ENCODE measurements at regions not wholly inside any gene's neighbourhood (a gene's known extent, or its start where the extent isn't known, plus 50 kb on each side); places are given as distances from the start of the nearest gene placed in this dataset.
A peak's percentile ranks its signal among the peaks of the same experiment; 100 is the strongest.

DNA sequence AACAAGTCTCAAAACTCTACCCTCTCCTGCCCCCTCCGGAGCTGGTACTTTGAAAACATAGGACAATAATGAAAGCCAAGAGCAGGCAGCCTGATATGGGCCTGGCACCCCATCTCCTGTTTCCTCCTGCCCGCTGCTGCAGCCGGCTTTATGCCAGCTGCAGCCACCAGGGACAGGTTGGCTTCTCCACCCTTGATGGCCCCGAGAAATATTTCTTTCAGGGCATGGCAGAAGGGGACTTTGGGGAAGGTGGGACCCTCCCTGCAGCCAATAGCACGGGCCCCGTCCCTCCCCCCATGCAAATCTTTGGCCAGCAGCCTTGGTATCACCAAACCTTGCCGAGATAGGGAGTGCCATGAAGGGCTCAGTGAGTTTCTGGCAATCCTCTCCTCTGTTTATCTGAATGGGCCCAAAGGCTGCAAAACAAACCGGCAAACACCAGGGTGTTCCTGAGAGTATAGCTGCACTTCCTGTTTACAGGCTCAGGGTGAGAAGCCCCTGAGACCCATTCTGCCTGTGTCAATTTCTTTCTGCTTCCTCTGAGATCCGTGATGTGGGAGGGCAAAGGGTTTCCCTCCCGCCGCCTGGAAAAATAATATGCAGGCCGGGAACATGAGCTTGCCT, 73.4 kb upstream of the BOD1 start:
- DNase-seq (ENCODE audit: low spot score) (no peak), ATAC-seq (peak; percentile 61)
- Mint-ChIP-seq H3K9me3 (peaks cover 23% of the 10 kb centered on the region), H3K36me3 (peaks cover 20% of the 10 kb centered on the region), H3K27ac (no peak overlapping the region; the same call in 1 of the 2 replicates), H3K27me3 (ENCODE audit: low read depth) (peaks cover 3% of the 10 kb centered on the region; the same call in 1 of the 2 replicates), H3K4me1 (peaks cover 18% of the 10 kb centered on the region), H3K4me3 (no peak overlapping the region)
- CTCF ChIA-PET: interaction anchor here (1.0 to 2.2 kb wide), 10 partner anchors 16 to 295 kb away, joined by 3 to 7 read pairs (median 4); no protein-coding TSS in a partner anchor
- TF ChIP-seq, protein P1, sequence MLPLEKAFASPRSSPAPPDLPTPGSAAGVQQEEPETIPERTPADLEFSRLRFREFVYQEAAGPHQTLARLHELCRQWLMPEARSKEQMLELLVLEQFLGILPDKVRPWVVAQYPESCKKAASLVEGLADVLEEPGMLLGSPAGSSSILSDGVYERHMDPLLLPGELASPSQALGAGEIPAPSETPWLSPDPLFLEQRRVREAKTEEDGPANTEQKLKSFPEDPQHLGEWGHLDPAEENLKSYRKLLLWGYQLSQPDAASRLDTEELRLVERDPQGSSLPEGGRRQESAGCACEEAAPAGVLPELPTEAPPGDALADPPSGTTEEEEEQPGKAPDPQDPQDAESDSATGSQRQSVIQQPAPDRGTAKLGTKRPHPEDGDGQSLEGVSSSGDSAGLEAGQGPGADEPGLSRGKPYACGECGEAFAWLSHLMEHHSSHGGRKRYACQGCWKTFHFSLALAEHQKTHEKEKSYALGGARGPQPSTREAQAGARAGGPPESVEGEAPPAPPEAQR (CRISPR knock-in tag; IDR thresholded peaks at IDR 0.05): no peak
- TF ChIP-seq ZNF671 (CRISPR knock-in tag; IDR thresholded peaks at IDR 0.05): no peak
- no peak for TF ChIP-seq HMGXB4 (CRISPR knock-in tag; IDR thresholded peaks at IDR 0.05)
- TF ChIP-seq STAT6 (CRISPR knock-in tag; conservative IDR thresholded peaks at IDR 0.05; ENCODE audit: low read depth): no peak
- TF ChIP-seq SMAD4 (CRISPR knock-in tag; IDR thresholded peaks at IDR 0.05): no peak
- TF ChIP-seq GTF2I (CRISPR knock-in tag; conservative IDR thresholded peaks at IDR 0.05): no peak
- TF ChIP-seq, protein P2, sequence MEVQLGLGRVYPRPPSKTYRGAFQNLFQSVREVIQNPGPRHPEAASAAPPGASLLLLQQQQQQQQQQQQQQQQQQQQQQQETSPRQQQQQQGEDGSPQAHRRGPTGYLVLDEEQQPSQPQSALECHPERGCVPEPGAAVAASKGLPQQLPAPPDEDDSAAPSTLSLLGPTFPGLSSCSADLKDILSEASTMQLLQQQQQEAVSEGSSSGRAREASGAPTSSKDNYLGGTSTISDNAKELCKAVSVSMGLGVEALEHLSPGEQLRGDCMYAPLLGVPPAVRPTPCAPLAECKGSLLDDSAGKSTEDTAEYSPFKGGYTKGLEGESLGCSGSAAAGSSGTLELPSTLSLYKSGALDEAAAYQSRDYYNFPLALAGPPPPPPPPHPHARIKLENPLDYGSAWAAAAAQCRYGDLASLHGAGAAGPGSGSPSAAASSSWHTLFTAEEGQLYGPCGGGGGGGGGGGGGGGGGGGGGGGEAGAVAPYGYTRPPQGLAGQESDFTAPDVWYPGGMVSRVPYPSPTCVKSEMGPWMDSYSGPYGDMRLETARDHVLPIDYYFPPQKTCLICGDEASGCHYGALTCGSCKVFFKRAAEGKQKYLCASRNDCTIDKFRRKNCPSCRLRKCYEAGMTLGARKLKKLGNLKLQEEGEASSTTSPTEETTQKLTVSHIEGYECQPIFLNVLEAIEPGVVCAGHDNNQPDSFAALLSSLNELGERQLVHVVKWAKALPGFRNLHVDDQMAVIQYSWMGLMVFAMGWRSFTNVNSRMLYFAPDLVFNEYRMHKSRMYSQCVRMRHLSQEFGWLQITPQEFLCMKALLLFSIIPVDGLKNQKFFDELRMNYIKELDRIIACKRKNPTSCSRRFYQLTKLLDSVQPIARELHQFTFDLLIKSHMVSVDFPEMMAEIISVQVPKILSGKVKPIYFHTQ (CRISPR knock-in tag; IDR thresholded peaks at IDR 0.05): no peak
- no peak for TF ChIP-seq ZNF138 (CRISPR knock-in tag; conservative IDR thresholded peaks at IDR 0.05)
- TF ChIP-seq, protein P3, sequence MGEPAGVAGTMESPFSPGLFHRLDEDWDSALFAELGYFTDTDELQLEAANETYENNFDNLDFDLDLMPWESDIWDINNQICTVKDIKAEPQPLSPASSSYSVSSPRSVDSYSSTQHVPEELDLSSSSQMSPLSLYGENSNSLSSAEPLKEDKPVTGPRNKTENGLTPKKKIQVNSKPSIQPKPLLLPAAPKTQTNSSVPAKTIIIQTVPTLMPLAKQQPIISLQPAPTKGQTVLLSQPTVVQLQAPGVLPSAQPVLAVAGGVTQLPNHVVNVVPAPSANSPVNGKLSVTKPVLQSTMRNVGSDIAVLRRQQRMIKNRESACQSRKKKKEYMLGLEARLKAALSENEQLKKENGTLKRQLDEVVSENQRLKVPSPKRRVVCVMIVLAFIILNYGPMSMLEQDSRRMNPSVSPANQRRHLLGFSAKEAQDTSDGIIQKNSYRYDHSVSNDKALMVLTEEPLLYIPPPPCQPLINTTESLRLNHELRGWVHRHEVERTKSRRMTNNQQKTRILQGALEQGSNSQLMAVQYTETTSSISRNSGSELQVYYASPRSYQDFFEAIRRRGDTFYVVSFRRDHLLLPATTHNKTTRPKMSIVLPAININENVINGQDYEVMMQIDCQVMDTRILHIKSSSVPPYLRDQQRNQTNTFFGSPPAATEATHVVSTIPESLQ (CRISPR knock-in tag; IDR thresholded peaks at IDR 0.05): no peak
- TF ChIP-seq OVOL2 (CRISPR knock-in tag; IDR thresholded peaks at IDR 0.05; ENCODE audit: borderline replicate concordance): no peak
- no peak for TF ChIP-seq NFE2L1 (CRISPR knock-in tag; IDR thresholded peaks at IDR 0.05)
- TF ChIP-seq, protein P4, sequence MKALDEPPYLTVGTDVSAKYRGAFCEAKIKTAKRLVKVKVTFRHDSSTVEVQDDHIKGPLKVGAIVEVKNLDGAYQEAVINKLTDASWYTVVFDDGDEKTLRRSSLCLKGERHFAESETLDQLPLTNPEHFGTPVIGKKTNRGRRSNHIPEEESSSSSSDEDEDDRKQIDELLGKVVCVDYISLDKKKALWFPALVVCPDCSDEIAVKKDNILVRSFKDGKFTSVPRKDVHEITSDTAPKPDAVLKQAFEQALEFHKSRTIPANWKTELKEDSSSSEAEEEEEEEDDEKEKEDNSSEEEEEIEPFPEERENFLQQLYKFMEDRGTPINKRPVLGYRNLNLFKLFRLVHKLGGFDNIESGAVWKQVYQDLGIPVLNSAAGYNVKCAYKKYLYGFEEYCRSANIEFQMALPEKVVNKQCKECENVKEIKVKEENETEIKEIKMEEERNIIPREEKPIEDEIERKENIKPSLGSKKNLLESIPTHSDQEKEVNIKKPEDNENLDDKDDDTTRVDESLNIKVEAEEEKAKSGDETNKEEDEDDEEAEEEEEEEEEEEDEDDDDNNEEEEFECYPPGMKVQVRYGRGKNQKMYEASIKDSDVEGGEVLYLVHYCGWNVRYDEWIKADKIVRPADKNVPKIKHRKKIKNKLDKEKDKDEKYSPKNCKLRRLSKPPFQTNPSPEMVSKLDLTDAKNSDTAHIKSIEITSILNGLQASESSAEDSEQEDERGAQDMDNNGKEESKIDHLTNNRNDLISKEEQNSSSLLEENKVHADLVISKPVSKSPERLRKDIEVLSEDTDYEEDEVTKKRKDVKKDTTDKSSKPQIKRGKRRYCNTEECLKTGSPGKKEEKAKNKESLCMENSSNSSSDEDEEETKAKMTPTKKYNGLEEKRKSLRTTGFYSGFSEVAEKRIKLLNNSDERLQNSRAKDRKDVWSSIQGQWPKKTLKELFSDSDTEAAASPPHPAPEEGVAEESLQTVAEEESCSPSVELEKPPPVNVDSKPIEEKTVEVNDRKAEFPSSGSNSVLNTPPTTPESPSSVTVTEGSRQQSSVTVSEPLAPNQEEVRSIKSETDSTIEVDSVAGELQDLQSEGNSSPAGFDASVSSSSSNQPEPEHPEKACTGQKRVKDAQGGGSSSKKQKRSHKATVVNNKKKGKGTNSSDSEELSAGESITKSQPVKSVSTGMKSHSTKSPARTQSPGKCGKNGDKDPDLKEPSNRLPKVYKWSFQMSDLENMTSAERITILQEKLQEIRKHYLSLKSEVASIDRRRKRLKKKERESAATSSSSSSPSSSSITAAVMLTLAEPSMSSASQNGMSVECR (CRISPR knock-in tag; IDR thresholded peaks at IDR 0.05; ENCODE audit: borderline replicate concordance): no peak
- POLR2A ChIA-PET: no interaction called here

Data from WTC11 (cell line).